Jurkat, Clone E6-1 (cell line): ENCODE measurements at regions not wholly inside any gene's neighbourhood (a gene's known extent, or its start where the extent isn't known, plus 50 kb on each side); places are given as distances from the start of the nearest gene placed in this dataset.

Source experiments
- DNase-seq: peaks from one replicate; pipeline ENCODE4 v3.0.0-alpha.2; 2011; ENCODE audit warnings: low read depth, low spot score
- H3K4me3 ChIP-seq: 2 replicates; pipeline ENCODE4 v1.5.1; 2011; ENCODE audit warnings: mild to moderate bottlenecking, low read length, control low read depth, moderate library complexity

GRCh38 chr1:95701450-95702173, 467.6 kb downstream of the RWDD3 start:
- no peak overlapping the region for H3K4me3 ChIP-seq
- no peak for DNase-seq

- DNase-seq, result no peak
These were observed 469.0 kb downstream of the RWDD3 start for GRCh38 chr1:95703046-95703445.

DNA sequence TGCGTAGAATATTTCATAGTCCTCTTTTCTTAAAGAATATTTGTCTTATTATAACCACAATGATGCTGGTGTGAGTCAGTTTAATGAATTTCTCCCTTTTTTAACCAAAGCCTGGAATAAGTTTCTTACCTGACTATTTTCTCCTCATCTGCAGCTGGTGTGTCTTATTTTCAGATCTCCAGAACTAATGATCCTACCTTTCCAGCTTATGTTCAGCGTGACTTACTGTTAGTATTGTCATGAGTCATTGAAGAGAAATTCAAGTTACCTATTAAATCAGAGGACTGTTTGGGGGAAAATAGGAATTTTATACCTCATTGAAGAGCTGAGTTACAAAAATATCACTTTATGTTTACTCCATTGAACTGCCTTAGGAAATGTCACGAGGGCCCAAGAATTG, 482.1 kb downstream of the RWDD3 start:
- DNase-seq, result no peak
- H3K4me3 ChIP-seq, result no peak overlapping the region

More at GRCh38 chr1:95703046-95703445, 469.0 kb downstream of the RWDD3 start:
- no peak overlapping the region for H3K4me3 ChIP-seq

GRCh38 chr1:95716550-95716949, 482.5 kb downstream of the RWDD3 start:
- no peak for DNase-seq
- H3K4me3 ChIP-seq, result no peak overlapping the region

GRCh38 chr1:95723346-95723745, 489.3 kb downstream of the RWDD3 start:
- no peak overlapping the region for H3K4me3 ChIP-seq
- no peak for DNase-seq

DNA sequence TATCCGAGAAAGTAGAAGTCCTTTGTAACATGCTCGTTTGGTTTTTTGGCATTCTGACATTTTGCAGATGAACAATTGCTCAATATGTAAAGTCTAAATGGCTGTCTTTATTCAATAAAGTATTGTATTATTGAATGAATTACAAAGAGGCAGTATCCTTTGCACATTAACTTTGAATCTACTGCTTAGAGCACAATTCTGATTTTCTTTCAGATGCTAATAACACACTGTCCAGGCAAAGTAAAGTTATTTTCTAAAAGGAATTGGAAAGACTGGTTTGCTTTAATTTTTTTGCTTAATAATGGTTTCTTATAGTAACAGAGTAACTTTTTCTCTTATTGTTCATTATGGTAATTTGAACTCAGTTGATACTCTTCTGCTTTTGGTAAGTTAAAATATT, 494.8 kb downstream of the RWDD3 start:
- H3K4me3 ChIP-seq, result no peak overlapping the region
- DNase-seq, result no peak

DNA sequence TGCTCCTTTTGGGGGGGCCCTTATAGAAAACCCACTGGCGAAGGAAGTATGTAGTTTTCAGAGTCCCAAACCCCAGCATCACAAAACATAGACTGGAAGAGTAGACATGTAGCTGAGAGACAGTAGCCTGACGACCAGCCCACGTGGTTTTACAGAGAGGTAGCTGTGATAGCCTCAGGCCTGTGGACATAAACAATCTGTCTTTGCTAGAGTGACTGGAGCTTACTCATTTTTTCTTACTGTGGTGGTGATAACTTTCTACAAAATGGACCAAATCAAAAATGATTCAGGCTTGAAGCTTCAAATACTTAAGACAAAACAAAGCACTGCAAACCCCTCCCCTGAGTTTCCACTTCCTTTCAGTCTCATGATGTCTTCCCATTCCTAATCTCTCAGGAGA, 497.0 kb downstream of the RWDD3 start:
- no peak for DNase-seq

GRCh38 chr1:95731466-95731865, 497.5 kb downstream of the RWDD3 start:
- no peak overlapping the region for H3K4me3 ChIP-seq
- DNase-seq, result no peak

More for the DNA sequence above, 497.0 kb downstream of the RWDD3 start:
- H3K4me3 ChIP-seq, result no peak overlapping the region

DNA sequence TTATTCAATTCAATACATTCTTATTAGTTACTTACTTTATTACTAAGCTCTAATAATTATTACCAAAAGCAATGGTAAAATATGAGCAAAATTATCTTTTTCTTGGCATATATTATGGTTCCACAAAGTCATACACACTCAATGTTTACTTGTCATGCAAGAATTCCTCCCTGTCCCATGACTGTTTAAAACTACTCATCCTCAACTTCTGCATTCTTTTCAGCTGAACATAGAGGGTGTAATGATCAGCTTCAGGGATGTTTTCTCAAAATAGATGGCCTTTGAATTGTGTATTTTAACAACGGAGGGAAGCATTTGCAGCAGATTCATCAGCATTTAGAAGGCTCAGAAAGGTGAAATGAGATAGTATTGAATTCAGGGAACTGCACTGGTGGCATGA, 499.0 kb downstream of the RWDD3 start:
- no peak for DNase-seq
- no peak overlapping the region for H3K4me3 ChIP-seq

DNA sequence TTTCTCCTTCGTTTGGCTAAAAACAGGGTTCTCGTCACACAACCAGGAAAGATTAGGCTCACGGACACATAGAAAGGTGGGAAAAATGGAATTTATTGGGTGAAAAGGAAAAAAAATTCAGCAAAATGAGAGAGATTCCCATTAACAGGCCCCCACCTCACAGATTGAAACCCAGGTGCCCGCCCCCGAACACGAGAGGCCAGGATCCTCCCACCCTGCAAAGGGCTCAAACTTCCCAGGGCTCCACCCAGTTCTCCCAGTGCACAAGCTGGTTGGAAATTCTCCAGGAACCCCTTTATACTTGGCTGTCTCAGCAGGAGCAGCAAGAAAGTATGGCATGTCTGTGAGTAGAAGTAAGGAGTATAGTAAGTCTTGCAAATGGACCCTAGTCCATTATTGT, 499.7 kb downstream of the RWDD3 start:
- no peak overlapping the region for H3K4me3 ChIP-seq
- no peak for DNase-seq

- no peak overlapping the region for H3K4me3 ChIP-seq
- DNase-seq, result no peak
These were observed 500.6 kb downstream of the RWDD3 start for GRCh38 chr1:95734560-95734959.

- no peak for DNase-seq
- no peak overlapping the region for H3K4me3 ChIP-seq
These were observed 508.6 kb downstream of the RWDD3 start for GRCh38 chr1:95742591-95743089.

DNA sequence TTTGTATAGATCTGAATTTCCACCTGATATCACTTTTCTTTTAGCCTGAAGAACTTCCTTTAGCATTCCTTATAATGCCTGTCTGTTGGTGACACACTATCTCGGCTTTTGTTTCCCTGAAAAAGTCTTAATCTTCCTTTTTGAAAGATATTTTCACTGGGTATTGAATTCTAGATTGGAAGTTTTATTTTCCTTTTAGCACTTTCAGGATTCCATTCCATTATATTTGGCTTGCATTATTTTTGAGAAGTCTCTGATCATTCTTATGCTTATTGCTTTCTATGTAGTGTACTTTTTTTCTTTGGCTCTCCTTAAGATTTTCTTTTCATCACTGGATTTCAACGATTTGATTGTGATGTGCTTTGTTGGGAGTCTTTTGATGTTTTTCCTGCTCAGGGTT, 510.7 kb downstream of the RWDD3 start:
- no peak for DNase-seq
- no peak overlapping the region for H3K4me3 ChIP-seq

DNA sequence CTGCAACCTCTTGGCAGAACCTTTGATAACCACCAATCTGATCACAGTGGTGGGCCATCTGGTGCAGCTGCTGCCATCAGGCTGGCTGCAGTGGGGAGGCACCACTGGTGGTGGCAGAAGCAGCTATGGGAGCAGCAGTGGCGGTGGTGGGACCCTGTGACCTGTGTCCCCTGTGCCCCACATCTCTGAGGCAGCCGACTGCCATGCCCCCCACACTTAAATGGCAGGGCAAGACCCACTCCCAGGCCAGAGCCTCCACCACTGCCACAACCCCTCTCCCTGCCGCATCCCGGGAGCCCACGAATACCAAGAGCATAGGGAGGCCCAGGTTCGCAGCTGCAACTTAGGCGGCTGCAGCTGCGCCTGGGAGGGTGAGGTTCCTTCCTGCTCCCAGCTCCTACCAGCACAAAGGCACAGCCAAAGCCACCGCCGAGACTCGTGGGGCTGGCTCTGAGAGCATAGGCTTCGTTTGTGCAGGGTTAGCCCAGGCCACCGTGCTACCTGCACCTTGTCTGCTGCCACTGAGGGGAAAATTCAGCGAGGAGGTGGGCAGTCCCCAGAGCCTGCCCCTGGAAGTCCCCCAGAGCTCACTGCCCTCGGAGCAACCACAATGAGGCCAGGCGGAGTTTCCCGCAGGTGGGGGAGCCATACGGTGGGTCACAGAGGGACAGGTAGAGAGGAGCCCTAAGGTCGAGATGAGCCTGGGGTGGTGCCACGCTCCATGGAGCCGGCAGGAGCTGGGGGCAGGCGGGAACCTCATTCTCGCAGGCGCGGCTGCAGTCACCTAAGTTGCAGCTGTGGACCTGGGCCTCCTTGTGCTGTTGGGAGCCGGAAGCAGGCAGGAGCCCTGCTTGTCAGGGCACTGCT, 518.7 kb downstream of the RWDD3 start:
- H3K4me3 ChIP-seq, result no peak overlapping the region
- no peak for DNase-seq

GRCh38 chr1:95753382-95754016, 519.5 kb downstream of the RWDD3 start:
- no peak for DNase-seq
- H3K4me3 ChIP-seq, result no peak overlapping the region

GRCh38 chr1:95754412-95754811, 520.4 kb downstream of the RWDD3 start:
- no peak for DNase-seq
- H3K4me3 ChIP-seq, result no peak overlapping the region

- no peak for DNase-seq
- H3K4me3 ChIP-seq, result no peak overlapping the region
These were observed 532.0 kb downstream of the RWDD3 start for GRCh38 chr1:95766036-95766435.

GRCh38 chr1:95770581-95770980, 536.6 kb downstream of the RWDD3 start:
- H3K4me3 ChIP-seq, result no peak overlapping the region
- no peak for DNase-seq

GRCh38 chr1:95778217-95778616, 544.2 kb downstream of the RWDD3 start:
- DNase-seq, result peak; percentile 48
- H3K4me3 ChIP-seq, result no peak overlapping the region

DNA sequence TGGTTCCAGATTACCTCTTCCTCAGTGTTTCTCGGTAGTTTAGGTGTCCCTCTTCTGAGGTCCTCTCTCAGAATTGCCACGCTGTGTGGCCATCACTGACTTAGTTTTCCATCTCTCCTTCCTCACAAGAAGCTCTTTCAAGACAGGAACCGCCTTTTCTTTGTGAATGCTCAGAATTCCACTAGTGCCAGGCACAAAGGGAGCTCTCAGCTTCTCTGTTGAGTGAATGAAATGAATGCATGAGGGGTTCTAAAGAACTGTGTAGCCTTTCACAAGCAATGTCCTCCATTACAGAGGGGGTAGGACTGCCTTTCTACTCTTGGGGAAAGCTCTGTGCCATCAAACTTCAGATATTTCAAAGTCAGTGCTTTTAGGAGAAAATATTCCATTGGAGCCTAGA, 546.8 kb downstream of the RWDD3 start:
- no peak for DNase-seq
- no peak overlapping the region for H3K4me3 ChIP-seq
